Epithelial cell of esophagus (primary cell): ENCODE measurements at regions not wholly inside any gene's neighbourhood (a gene's known extent, or its start where the extent isn't known, plus 50 kb on each side); places are given as distances from the start of the nearest gene placed in this dataset.
"Not testable (repeated sequence)": the region's sequence is repeated elsewhere in the genome, so short reads cannot be mapped to it uniquely, and the experiment has no call there.

Source experiments
- DNase-seq: peaks from one replicate; pipeline ENCODE4 v3.0.0; 2010; ENCODE audit warnings: low read depth
- H3K4me3 ChIP-seq: 2 replicates; pipeline ENCODE4 v1.5.1; 2011; ENCODE audit warnings: mild to moderate bottlenecking, low read length, control low read depth
- TF ChIP-seq, protein P1 (sequence below): IDR thresholded peaks from 2 replicates; pipeline ENCODE4 v1.5.1; 2011; ENCODE audit warnings: low read depth, mild to moderate bottlenecking, low read length, control low read depth, inconsistent platforms; ENCODE audit not compliant: insufficient read depth; ENCODE audit errors: missing control alignments

DNA sequence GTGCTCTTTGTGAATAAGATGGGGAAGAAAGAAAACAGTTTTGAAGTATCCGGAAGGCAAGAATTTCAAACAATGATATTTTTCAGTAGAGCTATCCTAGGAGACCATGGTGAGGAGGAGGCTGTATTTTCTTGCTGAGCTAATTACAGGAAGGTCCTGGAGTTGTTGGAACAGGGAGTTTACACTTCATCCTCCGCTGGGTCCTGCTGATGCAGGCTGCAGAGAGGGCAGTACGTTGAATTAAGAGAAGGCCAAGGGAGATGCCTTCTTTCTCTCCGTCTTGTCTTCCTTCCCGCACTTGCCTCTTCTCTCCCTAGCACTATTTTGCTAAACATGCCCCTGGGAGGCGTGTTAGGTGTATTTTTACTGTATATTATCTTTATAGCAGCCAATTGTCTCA, 60.0 kb upstream of the EDAR start:
- DNase-seq: no peak
- no peak overlapping the region for H3K4me3 ChIP-seq
- TF ChIP-seq, protein P1, sequence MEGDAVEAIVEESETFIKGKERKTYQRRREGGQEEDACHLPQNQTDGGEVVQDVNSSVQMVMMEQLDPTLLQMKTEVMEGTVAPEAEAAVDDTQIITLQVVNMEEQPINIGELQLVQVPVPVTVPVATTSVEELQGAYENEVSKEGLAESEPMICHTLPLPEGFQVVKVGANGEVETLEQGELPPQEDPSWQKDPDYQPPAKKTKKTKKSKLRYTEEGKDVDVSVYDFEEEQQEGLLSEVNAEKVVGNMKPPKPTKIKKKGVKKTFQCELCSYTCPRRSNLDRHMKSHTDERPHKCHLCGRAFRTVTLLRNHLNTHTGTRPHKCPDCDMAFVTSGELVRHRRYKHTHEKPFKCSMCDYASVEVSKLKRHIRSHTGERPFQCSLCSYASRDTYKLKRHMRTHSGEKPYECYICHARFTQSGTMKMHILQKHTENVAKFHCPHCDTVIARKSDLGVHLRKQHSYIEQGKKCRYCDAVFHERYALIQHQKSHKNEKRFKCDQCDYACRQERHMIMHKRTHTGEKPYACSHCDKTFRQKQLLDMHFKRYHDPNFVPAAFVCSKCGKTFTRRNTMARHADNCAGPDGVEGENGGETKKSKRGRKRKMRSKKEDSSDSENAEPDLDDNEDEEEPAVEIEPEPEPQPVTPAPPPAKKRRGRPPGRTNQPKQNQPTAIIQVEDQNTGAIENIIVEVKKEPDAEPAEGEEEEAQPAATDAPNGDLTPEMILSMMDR: no peak

DNA sequence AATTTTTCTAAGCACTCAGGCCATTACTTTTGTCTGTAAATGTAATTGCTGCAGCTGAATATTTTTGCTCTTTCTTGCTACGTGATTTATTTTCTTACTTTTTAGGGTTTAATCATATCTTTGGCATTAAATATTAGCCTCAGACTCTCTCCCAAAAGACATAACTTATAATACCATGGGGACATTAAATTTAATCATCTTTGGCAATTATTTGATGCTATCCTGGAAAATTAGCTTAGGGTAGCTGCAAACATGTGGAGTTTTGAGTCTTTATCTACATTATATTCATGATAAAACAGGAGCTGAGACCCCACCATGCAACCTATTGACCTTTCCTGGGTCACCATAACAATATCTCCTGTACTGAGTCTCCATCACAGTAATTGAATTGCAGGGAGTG, 59.1 kb upstream of the EDAR start:
- H3K4me3 ChIP-seq: no peak overlapping the region
- no peak for DNase-seq
- TF ChIP-seq, protein P1: no peak

DNA sequence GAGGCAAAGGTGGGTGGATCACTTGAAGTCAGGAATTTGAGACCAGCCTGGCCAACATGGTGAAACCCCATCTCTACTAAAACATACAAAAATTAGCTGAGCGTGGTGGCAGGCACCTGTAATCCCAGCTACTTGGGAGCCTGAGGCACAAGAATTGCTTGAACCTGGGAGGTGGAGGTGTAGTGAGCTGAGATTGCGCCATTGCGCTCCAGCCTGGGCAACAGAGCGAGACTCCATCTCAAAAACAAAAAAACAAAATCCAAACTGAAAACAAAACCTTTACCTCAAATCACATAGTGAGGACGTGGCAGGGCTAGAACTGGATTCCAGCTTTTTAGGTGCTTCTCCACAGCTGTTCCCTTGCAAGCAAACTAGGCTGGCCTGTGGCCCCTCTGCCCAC, 58.5 kb upstream of the EDAR start:
- H3K4me3 ChIP-seq, DNase-seq: not testable (repeated sequence)

DNA sequence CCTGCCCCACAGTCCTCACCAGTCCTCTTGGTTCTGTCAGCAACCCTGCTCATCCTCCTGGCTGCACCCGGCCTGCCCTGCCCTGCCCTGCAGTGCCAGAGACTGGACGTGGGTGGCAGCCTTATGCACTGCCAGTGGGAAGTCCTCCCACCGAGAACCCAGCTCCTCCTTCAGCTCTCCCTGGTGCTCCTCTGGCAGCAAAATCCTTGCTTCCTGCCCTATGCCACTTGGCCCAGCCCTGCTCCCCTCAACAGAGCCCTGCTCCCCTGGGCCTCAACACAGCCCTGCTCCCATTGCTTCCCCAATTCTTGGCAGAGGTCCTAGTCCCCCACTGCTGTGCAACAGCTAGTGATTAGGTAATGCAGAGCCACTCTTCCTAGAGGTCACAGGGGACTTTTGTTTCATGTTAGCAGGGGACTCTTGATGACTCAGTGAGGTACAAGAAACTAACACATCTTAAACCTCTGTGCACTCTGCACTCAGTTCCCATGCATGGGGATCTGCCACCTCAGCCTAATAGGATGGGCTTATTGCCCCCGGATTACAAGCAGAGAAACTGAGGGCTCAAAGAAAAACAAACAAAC, 58.0 kb upstream of the EDAR start:
- TF ChIP-seq, protein P1: no peak
- no peak overlapping the region for H3K4me3 ChIP-seq
- no peak for DNase-seq

DNA sequence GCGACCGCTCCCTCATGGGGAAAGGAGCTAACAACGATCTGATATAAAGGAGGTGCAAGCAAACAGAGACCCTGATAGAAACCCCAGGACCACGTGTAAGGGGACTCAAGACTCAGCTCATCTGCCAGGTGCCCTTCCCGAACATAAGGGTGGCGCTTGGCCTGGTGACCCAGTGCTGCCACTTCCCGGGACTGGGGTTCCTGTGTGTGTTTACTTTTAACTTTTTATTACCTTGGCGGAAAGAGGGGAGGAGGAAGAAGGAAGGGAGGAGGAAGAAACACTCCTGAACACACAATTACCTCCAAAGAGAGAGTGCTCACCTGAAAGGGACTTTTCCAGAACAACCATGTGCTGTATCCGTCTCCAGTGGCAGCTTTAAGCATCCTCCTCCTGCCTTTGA, 56.5 kb upstream of the EDAR start:
- DNase-seq: no peak
- TF ChIP-seq, protein P1: no peak
- H3K4me3 ChIP-seq: no peak overlapping the region

DNA sequence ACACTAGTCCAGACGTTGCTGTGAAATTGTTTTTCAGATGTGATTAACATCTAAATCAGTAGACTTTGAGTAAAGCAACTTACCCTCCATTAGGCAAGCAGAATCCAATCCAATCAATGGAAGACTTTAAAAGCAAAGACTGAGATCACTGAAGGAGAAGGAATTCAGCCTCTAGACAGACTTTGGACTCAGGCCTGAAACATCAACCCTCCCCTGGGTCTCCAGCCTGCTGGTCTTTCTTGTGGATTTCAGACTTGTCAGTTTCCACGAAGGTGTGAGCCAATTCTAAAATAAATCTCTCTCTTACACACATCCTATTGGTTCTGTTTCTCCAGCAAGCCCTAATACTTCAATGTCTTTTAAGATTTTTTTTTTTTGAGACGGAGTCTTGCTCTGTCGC, 50.0 kb upstream of the EDAR start:
- no peak for DNase-seq
- TF ChIP-seq, protein P1: no peak
- no peak overlapping the region for H3K4me3 ChIP-seq
